Hepatocyte (in vitro differentiated cells): ENCODE measurements at regions not wholly inside any gene's neighbourhood (a gene's known extent, or its start where the extent isn't known, plus 50 kb on each side); places are given as distances from the start of the nearest gene placed in this dataset.

Source experiments
- DNase-seq: peaks from one replicate; pipeline ENCODE4 v3.0.0-alpha.2; 2016; ENCODE audit warnings: low spot score
- H2AFZ ChIP-seq: fragments of 200-600 bp; sonication (generic); 2 replicates; pipeline ENCODE4 v1.6.0; 2016; ENCODE audit warnings: antibody characterized with exemption, mild to moderate bottlenecking
- H3K27ac ChIP-seq: fragments of 200-600 bp; sonication (generic); 2 replicates; pipeline ENCODE4 v1.5.1; 2016; ENCODE audit warnings: mild to moderate bottlenecking
- H3K27me3 ChIP-seq: fragments of 200-600 bp; sonication (generic); 2 replicates; pipeline ENCODE4 v1.6.1; 2016
- H3K36me3 ChIP-seq: fragments of 200-600 bp; sonication (generic); replicated peaks from 2 replicates; pipeline ENCODE4 v1.5.1; 2016; ENCODE audit warnings: low read depth; ENCODE audit not compliant: insufficient read depth
- H3K4me1 ChIP-seq: fragments of 200-600 bp; sonication (generic); 2 replicates; pipeline ENCODE4 v1.5.1; 2016; ENCODE audit warnings: mild to moderate bottlenecking, moderate library complexity; ENCODE audit not compliant: insufficient read depth
- H3K4me2 ChIP-seq: fragments of 200-600 bp; sonication (generic); 2 replicates; pipeline ENCODE4 v1.6.0; 2016
- H3K4me3 ChIP-seq: fragments of 200-600 bp; sonication (generic); 2 replicates; pipeline ENCODE4 v1.5.1; 2016; ENCODE audit warnings: mild to moderate bottlenecking
- H3K79me2 ChIP-seq: fragments of 200-600 bp; sonication (generic); 2 replicates; pipeline ENCODE4 v1.6.0; 2017; ENCODE audit warnings: mild to moderate bottlenecking
- H3K9me2 ChIP-seq: fragments of 200-600 bp; sonication (generic); replicated peaks from 2 replicates; pipeline ENCODE4 v1.6.0; 2017; ENCODE audit warnings: mild to moderate bottlenecking; ENCODE audit not compliant: insufficient read depth
- H3K9me3 ChIP-seq: fragments of 200-600 bp; sonication (generic); 2 replicates; pipeline ENCODE4 v1.5.1; 2016; ENCODE audit warnings: low read depth, mild to moderate bottlenecking
- H4K20me1 ChIP-seq: fragments of 200-600 bp; sonication (generic); 2 replicates; pipeline ENCODE4 v1.6.0; 2016; ENCODE audit warnings: mild to moderate bottlenecking; ENCODE audit not compliant: insufficient read depth, poor library complexity, severe bottlenecking
- EZH2 ChIP-seq: fragments of 200-600 bp; sonication (generic); IDR thresholded peaks from 2 replicates; pipeline ENCODE4 v1.6.1; 2016; ENCODE audit warnings: antibody characterized with exemption, mild to moderate bottlenecking, borderline replicate concordance
- EZH2phosphoT487 ChIP-seq: fragments of 200-600 bp; sonication (generic); IDR thresholded peaks from one replicate; pipeline ENCODE4 v1.6.1; 2018; ENCODE audit warnings: antibody characterized with exemption, mild to moderate bottlenecking, low read depth, moderate library complexity; ENCODE audit not compliant: unreplicated experiment, severe bottlenecking
- WGBS: methylation state at CpG from one replicate; pipeline ENCODE4 v1.1.6; 2016; ENCODE audit warnings: low lambda C conversion rate; ENCODE audit errors: missing lambda C conversion rate; 5-methylcytosine and 5-hydroxymethylcytosine counted together
- TF ChIP-seq, protein P1 (sequence below): fragments of 200-600 bp; sonication (generic); IDR thresholded peaks from 2 replicates; pipeline ENCODE4 v1.5.1; 2016; ENCODE audit warnings: antibody characterized with exemption, mild to moderate bottlenecking; ENCODE audit not compliant: poor library complexity

- Histone ChIP-seq H3K9me2 (no peaks in the 10 kb centered on the region), H3K27me3 (no peaks in the 10 kb centered on the region), H2AFZ (no peak overlapping the region), H3K36me3 (no peaks in the 10 kb centered on the region), H3K27ac (no peak overlapping the region), H3K4me1 (no peaks in the 10 kb centered on the region), H3K9me3 (no peaks in the 10 kb centered on the region), H3K4me3 (no peak overlapping the region), H3K79me2 (no peaks in the 10 kb centered on the region), H3K4me2 (no peak overlapping the region), H4K20me1 (no peaks in the 10 kb centered on the region)
- TF ChIP-seq, protein P1, sequence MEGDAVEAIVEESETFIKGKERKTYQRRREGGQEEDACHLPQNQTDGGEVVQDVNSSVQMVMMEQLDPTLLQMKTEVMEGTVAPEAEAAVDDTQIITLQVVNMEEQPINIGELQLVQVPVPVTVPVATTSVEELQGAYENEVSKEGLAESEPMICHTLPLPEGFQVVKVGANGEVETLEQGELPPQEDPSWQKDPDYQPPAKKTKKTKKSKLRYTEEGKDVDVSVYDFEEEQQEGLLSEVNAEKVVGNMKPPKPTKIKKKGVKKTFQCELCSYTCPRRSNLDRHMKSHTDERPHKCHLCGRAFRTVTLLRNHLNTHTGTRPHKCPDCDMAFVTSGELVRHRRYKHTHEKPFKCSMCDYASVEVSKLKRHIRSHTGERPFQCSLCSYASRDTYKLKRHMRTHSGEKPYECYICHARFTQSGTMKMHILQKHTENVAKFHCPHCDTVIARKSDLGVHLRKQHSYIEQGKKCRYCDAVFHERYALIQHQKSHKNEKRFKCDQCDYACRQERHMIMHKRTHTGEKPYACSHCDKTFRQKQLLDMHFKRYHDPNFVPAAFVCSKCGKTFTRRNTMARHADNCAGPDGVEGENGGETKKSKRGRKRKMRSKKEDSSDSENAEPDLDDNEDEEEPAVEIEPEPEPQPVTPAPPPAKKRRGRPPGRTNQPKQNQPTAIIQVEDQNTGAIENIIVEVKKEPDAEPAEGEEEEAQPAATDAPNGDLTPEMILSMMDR, result no peak
- no peak for TF ChIP-seq EZH2phosphoT487
- no peak for TF ChIP-seq EZH2
- DNase-seq, result no peak
- WGBS, result 89% methylated on average over 2 of the region's 2 CpGs
These were observed 294.8 kb upstream of the FIGN start for GRCh38 chr2:164030623-164031022.

DNA sequence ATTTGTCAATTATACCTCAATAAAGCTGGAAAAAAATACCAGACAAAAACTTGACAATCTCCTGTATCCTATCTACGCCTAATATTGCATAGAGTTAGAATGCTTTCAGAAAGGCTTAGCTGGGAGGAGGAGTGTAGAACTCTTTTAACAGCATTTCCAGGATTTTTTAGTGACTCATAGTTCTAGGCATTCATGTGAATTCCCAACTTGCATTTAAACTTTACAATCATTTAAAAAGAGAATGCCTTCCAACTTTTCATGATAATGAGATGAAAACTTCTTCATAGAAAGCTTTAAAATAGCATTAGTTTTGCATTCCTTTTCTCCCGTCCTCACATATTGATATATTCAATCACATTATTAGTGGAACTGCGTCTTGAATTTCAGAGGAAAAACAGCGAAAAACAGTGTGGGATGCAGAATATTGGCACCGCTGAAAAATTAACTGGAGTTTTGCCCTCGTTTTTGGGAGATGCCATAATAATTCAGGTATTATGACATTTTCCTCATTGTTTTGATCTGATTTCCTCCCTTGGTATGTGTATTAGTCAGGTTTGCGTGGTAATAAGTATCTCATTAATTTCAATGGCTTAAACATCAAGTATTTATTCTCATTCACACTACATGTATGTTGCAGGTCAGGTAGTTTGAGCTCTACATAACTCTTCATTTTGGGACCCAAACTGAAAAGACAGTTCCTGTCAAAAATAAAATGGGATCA, 293.2 kb upstream of the FIGN start:
- 72% methylated on average over 7 of the region's 7 CpGs for WGBS
- no peaks in the 10 kb centered on the region for H3K27me3 ChIP-seq
- no peak overlapping the region for H3K27ac ChIP-seq
- no peaks in the 10 kb centered on the region for H3K36me3 ChIP-seq
- no peaks in the 10 kb centered on the region for H3K9me3 ChIP-seq
- no peak overlapping the region for H3K4me2 ChIP-seq
- no peak for TF ChIP-seq EZH2phosphoT487
- no peak for TF ChIP-seq EZH2
- TF ChIP-seq, protein P1, result no peak
- no peak overlapping the region for H2AFZ ChIP-seq
- no peaks in the 10 kb centered on the region for H3K79me2 ChIP-seq
- H3K4me3 ChIP-seq, result no peak overlapping the region
- DNase-seq, result no peak
- H4K20me1 ChIP-seq, result no peaks in the 10 kb centered on the region
- no peaks in the 10 kb centered on the region for H3K9me2 ChIP-seq
- H3K4me1 ChIP-seq, result no peaks in the 10 kb centered on the region

DNA sequence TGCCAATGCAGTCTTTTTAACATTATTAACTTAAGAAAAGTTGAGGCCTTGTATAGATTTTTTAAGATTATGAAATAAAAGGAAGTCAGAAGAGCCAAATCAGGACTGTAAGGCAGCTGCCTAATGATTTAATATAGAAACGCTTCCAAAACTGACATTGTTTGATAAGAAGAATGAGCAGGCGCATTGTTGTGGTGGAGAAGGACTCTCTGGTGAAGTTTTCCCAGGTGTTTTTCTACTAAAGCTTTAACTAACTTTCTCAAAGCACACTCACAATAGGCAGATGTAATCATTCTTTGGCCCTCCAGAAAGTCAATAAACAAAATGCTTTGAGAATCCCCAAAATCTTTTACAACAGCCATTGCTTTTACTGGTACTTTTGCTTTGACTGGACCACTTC, 288.6 kb upstream of the FIGN start:
- Histone ChIP-seq H3K4me1 (no peaks in the 10 kb centered on the region), H3K36me3 (no peaks in the 10 kb centered on the region), H3K9me3 (no peaks in the 10 kb centered on the region), H3K4me3 (no peak overlapping the region), H2AFZ (no peak overlapping the region), H3K4me2 (no peak overlapping the region), H3K27me3 (no peaks in the 10 kb centered on the region), H4K20me1 (no peaks in the 10 kb centered on the region), H3K79me2 (no peaks in the 10 kb centered on the region), H3K27ac (no peak overlapping the region), H3K9me2 (no peaks in the 10 kb centered on the region)
- 93% methylated on average over 2 of the region's 2 CpGs for WGBS
- TF ChIP-seq EZH2, result no peak
- TF ChIP-seq, protein P1, result no peak
- no peak for TF ChIP-seq EZH2phosphoT487
- no peak for DNase-seq
